ENCODE measurements at regions not wholly inside any gene's neighbourhood (a gene's known extent, or its start where the extent isn't known, plus 50 kb on each side); places are given as distances from the start of the nearest gene placed in this dataset.

DNA sequence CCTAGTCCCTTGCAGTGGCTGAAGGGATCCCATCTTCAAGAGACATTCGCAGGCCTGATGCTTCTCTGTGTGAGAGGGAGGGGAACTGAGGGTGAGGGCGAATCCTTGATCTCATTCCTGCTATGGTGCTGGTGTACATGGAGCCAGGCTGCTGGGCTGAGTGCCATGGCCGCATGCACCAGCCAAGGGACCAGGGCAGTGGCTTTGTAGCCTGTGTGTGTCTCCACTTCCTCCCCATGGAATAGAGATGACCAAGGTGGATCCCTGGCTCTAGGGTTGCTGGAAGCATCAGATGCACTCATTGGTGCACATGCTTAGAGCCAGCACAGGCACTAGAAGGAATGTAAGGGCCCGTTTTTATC, 195.0 kb downstream of the FOXL1 start:
- DNase-seq (ENCODE audit: low read depth): no peak

GRCh38 chr16:86774931-86775330, 196.6 kb downstream of the FOXL1 start:
- no peak for DNase-seq (ENCODE audit: low read depth)

DNA sequence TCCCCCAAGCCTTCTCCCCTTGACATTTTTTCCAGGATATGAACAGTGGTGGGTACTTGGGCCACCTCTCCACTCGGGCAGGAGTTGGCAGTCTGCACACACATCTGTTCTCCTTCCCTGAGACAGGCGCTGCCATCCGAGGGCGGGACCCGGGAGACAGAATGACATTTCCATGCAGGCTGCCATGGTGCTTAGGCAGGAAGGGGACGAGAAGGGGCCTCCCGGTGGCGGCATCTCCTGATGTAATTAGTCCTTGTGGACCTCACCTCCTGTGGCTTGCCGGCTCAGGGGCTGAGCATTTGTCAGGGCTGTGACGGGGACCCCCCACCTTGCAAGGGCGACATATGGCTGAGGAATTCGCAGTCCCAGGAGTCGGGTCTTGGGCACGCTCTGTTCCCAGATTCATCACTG, 197.2 kb downstream of the FOXL1 start:
- no peak for DNase-seq (ENCODE audit: low read depth)

DNA sequence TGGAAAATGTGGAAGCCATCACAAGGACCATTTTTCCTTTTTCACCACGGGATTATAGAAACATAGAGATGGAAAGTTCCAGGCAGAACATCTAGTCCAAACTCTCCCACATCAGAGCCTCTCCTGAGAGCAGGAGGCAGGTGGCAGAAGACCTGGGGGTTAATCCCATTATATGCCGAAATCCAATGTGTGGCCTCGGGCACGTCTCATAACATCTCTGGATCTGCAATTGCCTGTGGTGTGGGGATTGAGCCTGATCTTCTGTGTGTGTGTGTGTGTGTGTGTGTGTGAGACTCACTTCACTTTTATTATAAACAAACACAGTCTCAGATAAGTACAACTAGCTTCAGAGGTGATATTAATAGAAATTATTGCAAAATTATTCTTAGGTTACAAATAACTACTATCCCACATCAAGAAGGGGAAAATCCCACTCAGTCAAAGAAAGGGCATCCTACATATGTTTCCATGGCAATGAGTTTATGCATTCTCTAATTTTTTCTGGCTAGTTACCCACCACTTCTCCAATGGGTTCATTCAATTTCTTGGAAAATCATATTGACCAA, 199.1 kb downstream of the FOXL1 start:
- no peak for DNase-seq (ENCODE audit: low read depth)

DNA sequence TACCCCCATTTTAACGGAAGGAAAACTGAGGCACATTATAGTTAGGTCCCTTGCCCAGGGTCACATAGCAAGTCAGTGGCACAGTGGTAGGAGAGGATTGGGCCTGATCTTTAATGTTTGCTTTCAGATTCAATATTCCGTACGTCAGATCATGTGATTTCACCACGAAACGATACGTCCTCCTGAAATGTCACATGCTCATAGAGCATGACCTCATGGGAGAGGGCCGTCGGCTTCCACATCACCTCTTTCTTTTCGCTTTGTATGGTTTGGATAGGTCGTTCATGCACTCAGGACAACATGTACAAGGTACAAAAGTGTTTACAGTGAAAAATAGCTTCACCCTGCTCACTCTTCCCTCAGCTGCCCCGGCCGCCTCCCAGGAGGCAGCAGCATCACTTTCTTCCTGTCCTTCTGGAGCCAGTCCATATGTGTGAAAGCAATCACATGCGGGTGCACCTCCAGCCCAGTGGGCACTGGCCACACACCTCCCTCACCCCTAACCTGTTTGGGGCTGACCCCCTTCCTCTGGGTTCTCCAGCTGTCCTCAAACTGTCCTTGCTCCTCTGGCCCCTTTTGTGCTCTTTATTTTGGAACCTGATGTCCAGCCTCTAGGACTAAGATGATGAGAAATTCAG, 199.9 kb downstream of the FOXL1 start:
- DNase-seq (ENCODE audit: low read depth): no peak

DNA sequence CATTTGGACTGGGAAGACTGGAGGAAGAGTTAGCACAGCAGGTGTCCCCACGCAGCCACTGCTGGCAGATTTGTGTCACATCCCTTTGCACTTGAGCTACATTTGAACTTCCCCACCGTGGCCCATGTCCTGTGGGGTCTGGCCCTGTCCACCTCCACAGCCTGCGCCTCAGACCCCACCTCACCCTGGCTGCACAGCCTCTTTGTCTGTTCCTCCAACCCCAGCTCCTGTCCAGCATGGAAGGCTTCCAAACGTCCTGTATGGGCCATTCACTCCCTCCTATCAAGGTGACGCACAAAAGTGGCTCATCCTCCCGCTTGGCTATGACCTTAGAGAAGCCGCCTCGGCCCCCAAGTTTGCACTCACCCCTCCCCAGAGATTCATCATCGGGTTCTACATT, 200.6 kb downstream of the FOXL1 start:
- no peak for DNase-seq (ENCODE audit: low read depth)

- no peak for DNase-seq (ENCODE audit: low read depth)
Measured at GRCh38 chr16:86781046-86781445, 202.7 kb downstream of the FOXL1 start.

GRCh38 chr16:86783636-86784626, 205.6 kb downstream of the FOXL1 start:
- DNase-seq (ENCODE audit: low read depth): no peak

DNA sequence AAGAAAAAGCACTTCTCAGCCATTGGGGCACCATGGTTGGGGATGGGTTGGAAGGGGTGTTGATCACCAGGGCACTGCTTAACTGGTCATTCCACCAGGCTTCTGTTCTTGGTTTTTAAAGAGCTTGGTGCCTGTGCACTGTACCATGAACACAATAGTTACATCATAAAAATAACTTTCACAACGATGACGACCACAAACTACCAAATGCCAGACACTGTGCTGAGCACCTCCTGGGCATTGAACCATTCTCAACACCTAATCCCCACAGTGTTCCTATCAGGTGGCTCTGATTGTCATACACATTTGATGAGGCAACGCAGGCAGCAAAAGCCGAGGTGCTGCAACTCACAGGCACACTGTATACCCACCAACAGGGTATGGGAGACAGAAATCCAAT, 208.0 kb downstream of the FOXL1 start:
- DNase-seq (ENCODE audit: low read depth): no peak

- DNase-seq (ENCODE audit: low read depth): no peak
Measured at GRCh38 chr16:86786994-86787393, 208.6 kb downstream of the FOXL1 start.

- no peak for DNase-seq (ENCODE audit: low read depth)
Measured at GRCh38 chr16:86787538-86787937, 209.2 kb downstream of the FOXL1 start.

DNA sequence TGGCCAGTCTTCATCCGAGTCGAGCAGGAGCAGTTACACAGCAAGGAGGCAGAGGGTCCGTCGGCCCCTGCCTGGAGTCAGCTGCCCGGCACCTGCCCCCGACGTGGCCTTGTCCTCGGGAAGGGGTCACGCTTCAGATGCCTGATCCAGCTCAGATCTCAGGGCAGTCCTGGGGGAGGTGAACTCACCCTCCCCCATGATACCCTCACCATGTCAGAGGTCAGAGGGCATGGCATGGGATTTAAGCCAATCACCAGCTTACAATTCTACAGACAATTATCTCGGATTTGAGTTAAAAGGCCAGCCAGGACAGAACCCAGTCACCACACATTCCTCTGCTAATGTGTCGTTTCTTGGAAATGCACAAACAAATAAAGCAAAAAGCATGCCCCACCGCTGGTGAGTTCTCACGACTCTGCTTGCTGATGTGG, 211.3 kb downstream of the FOXL1 start:
- no peak for DNase-seq (ENCODE audit: low read depth)

GRCh38 chr16:86791287-86792035, 213.1 kb downstream of the FOXL1 start:
- DNase-seq (ENCODE audit: low read depth): no peak

DNA sequence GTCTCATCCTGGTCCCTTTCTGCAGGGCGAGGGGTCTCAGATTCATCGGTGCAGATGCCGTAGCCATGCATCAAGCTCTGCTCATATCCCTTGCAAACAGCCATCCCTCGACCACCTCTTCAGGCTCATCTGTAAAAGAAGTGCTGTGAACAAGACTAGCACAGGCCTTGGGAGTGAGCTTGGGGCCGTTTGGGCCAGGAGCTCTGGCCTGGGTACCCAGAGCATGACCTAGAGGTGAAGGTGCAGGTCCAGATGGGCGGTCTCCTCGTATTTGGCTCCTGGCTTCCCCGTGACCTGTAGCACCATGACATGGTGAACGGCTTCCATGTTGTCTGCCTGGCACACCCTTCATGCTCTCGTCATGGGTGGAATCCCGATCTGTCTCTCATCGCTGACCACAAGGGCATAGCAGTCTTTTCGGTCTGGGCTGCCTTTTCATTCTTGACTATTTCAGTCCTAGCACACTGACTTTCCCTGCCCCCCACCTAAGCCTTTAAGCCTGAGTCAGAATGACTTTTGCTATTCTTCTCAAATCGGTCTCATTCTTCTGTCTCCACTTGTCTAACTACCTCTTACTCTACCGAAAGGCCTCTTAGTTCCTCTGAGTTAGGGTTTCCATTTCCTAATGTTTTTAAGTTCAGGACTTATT, 216.0 kb downstream of the FOXL1 start:
- DNase-seq (ENCODE audit: low read depth): no peak

- no peak for DNase-seq (ENCODE audit: low read depth)
Measured at GRCh38 chr16:86797700-86798099, 219.4 kb downstream of the FOXL1 start.

DNA sequence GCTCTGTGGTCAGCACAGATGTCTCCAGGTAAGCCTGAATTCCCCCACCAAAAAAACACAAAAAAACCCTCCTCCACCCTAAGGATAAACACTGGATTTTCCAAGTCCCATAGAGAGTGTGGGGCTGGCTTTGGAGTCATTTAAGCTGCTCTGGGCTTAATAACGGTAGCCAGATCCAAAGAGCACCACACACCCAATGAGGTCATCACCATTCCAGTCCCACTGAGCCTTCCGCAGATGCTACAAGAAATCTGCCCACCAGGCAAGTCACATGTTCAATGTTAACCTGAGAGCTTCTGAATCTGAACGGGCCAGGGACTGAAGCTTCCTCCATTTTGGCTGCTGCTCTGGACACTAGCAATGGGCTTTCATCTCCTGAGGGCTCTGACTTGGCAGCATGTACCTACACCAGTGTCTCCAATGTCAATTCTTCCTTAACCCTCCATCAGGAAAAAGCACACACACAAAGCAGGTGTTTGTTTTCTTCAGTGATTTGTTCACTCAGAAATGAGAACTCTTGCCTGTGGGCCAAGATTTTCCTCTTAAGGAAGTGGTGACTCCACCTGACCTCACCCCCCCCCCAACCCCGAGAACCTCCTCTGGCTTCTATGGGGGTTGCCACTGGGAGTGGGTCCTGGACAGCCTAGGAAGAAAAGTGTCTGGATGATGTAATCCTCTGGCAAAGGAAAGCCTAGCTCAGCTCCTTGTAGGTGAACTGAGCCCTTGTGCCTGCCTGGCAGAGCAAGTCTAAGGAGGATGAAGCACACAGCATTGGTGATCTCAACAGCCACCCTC, 220.1 kb downstream of the FOXL1 start:
- DNase-seq (ENCODE audit: low read depth): no peak

DNA sequence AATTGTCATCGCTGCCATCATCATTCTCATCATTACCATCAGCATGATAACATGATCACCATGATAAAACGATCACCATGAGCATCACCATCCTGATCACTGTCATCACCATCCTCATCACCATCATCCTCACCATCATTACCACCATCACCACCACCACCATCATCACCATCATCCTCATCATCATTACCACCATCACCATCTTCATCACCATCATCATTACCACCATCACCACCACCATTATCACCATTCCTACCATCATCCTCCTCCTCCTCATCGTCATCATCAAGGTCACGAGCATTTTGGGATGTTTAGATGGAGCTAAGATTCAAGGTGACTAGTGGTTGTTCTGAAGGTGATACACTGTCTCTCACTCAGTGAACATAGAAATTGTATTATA, 221.0 kb downstream of the FOXL1 start:
- no peak for DNase-seq (ENCODE audit: low read depth)

GRCh38 chr16:86800894-86801293, 222.5 kb downstream of the FOXL1 start:
- no peak for DNase-seq (ENCODE audit: low read depth)

- no peak for DNase-seq (ENCODE audit: low read depth)
Measured at GRCh38 chr16:86802013-86802412, 223.7 kb downstream of the FOXL1 start.

GRCh38 chr16:86805188-86805587, 226.8 kb downstream of the FOXL1 start:
- no peak for DNase-seq (ENCODE audit: low read depth)

All from stimulated activated CD8-positive, alpha-beta memory T cell treated with anti-CD3 and anti-CD28 coated beads, Interleukin-15, amount 100 ng/mL, for 1 hour (primary cell).